Midbrain (tissue), 1 donor: ENCODE measurements at regions not wholly inside any gene's neighbourhood (a gene's known extent, or its start where the extent isn't known, plus 50 kb on each side); places are given as distances from the start of the nearest gene placed in this dataset.

ENCODE experiments used
- DNase-seq: peaks from one replicate; lab custom pipeline; 2025; lab: John Stamatoyannopoulos, UW

DNA sequence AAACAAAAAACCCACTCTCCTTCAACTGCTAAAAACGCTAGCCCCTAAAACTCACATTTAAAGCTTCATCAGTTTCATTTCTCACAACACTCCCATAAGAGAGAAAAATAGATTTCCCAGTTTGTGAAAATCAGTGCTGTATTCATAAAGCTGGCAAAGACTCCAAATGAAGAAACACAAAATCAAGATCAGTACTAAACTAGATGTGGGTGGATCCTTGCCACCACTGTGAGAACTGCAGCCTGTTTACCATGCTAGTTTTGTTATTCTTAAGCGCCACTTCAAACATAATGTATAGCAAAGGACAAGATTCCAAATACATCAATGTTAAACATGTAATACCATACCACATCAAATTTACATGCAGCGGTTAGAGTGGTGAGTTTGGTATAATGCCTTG is 104.5 kb upstream of the CCDC150 start:
- DNase-seq, result no peak

DNA sequence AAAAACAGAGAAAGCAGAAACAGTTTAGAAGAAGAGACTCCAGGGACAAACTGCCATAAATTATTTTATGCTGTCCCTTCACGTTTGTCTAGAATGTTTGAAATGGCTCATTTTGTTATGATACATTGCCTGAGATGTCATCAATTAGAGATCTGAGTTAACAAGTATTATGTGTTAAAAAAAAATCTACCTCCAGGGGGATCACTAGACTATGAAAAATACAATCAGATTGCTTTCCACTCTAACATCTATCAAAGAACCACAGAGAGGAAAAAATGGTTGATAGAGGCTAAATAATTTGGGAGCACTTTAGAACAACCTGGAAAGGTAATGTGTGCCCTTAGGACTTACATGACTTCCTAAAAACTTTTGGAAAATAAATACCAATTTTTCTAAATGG is 103.8 kb upstream of the CCDC150 start:
- DNase-seq, result peak; percentile 28

DNA sequence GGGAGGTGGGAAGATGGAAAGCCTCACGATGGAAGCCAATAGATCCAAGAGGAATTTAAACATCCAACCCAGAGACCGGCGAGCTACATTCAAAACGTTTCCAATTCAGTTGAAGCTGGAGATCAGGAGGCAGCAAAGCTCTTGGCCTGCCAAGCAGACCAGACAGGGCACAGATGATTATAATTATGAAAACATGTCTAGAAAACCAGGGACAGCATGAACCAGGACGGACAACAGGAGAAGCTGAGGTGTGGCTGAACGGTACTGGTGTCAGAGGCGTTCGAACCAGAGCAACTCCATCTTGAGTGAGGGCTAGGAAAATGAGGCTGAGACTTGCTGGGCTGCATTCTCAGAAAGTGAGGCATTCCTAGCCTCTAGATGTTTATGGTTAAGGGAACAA is 102.2 kb upstream of the CCDC150 start:
- no peak for DNase-seq

DNA sequence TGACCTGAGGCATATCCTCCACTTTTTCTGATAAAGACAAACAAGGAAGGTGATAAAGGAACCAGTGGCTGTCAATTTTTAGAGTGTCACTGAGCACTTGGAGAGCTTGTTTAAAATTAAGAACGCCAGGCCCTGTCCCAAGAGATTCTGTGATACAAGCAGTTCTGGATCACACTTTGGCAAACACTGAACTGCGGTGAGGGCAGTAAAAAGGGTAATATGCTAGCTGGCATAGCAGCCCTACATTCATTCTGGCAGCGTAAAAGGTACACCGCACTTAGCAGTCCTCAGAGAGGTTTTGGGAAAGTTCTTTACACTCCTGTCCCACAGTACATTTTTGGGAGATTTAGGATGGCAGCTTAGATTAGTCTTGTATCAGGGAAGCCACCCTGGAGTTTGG is 101.3 kb upstream of the CCDC150 start:
- DNase-seq, result no peak

DNA sequence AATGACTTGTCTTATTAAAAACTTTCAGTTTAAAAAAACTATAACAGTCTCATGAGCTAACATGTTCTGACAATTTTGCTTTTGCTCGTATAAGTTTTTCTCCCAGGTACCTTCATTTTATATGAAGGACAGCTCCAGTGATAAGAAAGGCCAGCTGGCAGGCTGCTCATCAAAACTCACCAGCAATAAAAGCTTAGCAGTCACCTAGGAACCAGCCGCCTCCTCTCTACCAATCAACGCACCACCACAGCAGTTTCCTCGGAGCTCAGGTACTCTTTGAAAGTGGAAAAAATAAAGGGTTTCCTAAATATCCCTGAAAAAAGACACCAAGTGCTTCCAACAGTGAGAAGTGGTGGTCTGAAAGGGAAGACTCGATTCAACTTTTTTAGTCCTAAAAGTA is 100.9 kb upstream of the CCDC150 start:
- DNase-seq, result no peak

DNA sequence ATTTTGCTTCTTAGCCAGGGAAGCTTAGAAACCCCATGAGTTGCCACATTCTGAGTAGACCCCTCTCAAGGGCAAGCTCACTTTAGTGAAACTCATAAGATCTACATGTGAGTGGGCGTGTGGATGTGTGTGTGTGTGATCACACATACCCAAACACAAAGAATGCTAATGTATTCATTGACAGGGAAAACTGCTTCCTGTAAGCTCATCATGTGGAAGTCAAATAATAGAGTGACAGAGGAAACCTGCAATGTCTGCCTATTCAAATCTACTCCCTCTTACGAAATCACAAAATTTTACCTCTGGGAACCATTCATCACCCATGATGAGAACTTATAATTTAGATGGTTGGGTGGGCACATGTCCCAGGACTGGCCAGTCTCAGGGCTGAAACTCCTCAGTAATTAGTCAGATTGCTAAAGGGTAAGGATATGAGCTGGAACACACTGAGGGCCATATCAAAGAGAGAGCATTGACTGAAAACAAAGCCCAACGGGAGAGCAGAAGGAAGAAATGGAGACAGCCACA is 94.5 kb upstream of the CCDC150 start:
- DNase-seq, result no peak

DNA sequence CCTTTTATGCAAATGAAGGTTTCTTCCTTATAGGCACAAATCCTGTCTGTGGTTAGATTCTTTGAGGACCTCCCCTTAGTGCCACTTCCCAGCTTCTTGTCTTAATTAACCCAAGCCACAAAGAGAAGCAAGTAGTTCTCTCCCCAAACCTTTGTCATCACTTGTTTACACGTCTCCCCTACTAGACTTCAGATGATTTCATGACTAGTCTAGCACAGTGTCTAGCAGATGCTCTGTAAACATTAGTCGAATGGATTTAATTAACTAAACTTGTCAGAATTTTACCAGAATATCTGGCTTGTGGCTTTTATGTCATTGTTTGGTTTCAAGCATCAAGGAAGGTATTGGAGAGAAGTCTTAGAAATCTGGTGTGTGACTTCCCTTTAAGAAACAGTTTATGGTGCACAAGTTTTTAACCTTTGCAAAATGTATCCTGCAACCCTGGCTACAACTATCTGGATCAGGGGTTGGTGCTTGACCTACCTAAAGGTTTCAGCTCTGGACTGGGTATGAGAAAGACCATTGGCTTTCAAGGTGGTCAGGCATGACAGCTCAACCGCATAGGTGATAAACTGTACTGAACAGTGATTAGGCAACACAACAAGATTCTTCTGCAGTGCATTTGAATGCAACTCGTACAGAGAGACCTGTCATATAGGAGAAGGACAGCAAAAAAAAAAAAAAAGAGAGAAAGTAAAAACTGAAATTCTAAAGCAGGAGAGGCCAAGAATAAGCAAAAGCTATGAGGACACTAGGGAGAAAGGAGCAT is 93.2 kb upstream of the CCDC150 start:
- no peak for DNase-seq

- no peak for DNase-seq
Measured at GRCh38 chr2:196549052-196549451, 90.5 kb upstream of the CCDC150 start.

DNA sequence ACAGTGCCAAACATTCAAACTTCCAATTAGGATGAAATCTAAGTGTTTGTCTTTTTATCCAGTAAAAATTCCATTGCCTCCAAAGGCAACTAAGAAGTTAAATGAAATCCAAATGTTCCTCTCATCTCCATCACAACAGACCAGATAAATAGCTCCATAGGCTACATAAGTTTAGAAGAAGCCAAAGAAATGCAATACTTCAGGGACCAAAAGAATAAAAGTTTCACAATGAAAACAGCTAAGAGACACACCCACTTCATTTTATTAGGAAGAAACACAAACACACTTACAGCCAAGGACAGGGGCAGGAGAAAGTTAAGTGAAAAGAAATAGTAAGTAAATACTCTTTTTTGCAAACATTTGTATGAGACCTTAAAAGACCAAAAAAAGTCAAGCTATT is 88.5 kb upstream of the CCDC150 start:
- no peak for DNase-seq

- no peak for DNase-seq
Measured at GRCh38 chr2:196555161-196555560, 84.4 kb upstream of the CCDC150 start.

DNA sequence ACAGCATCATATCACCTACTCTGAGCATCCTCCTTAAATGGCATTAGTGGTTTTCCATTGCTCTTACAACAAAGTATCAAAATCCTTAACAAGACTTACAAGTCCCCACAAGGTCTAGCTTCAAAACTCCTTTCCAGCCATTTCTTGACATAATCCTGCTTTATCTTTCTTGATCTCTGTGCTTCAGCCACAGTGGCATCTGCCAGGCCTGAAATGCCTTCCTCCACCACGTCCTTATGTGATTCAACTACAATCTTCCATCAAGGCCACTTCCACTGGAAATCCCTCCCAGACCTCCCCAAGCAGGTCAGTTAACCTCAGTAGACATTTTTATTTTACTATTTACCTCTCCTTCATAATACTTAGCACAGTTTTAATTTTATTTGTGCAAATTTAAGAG is 83.8 kb upstream of the CCDC150 start:
- no peak for DNase-seq

- DNase-seq, result no peak
Measured at GRCh38 chr2:196558497-196558896, 81.0 kb upstream of the CCDC150 start.

- no peak for DNase-seq
Measured at GRCh38 chr2:196563876-196564275, 75.6 kb upstream of the CCDC150 start.

GRCh38 chr2:196565106-196565765 is 74.3 kb upstream of the CCDC150 start:
- DNase-seq, result no peak

DNA sequence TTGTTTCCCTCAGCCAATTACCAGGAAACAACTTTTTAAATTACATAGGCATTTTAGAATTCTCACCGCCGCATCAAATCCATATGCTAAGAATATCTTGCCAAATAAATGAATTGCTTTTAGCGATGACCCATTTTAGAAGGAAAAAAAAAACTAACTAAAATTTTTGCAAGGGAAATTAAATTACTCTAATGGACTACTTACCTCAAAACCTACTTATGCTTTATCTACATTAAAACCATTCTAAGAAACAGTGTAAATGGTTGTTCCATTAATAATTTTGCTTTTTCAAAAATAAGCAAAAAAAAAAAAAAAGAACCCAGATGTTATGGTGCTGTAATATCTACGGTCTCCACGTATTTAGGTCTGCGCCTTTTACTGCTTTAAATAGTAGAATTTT is 73.5 kb upstream of the CCDC150 start:
- no peak for DNase-seq

- DNase-seq, result peak; percentile 11
Measured at GRCh38 chr2:196566961-196567666, 72.4 kb upstream of the CCDC150 start.

DNA sequence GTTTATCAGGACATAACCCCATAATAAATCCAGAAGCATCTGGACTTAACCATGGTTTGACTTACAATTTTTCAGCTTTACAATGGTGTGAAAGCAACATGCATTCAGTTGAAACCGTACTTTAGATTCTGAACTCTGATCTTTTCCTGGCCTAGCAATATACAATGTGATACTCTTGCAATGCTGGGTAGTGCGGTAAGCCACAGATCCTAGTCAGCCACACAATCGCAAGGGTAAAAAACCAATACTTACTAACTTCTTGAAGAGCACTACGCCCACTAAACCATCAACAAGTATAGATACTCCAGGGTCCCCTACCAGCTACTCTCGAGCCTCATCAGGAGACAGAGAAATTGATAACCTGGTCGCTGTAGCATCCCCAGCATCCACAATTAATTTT is 71.0 kb upstream of the CCDC150 start:
- DNase-seq, result no peak

- no peak for DNase-seq
Measured at GRCh38 chr2:196584903-196585302, 54.6 kb upstream of the CCDC150 start.

DNA sequence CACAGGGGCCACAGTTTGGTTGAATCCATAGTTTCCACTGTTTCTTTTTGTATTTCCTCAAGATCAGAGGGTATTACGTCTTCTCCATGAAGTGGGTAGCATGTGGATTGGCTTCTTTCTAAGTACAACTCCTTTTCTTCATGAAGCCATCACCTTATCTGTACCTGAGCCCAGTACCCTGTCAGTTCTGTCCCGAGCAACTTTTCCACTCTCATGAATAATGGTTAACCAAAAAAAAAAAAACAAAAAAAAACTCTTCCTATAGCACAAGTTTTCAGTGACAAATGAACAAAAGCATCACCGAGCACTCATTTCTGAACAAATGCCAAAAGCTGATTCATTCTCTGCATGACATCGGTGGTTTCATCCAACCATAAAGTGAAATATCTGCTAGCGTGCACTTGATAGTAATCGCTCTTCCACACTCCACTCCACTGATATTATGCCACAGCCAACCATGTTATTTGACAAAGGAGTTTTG is 53.0 kb upstream of the CCDC150 start:
- DNase-seq, result peak; percentile 62

DNA sequence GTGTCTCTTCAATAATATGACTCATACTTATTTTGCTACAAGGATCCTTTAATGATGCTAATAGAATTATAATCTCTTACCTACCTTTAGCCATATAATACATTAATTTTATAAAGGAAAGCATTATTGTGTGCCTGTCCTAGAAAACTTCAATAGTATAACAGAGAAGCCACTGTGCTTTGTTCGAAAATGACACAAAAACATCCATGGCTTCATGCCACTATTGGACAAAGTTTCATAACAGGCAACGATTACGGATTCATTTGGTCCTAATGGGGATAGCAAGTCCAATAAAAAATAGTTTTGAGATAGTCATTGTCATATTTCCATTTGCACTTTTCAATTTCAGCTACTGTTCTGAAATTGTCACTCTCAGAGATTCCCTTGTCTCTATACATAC is 52.5 kb upstream of the CCDC150 start:
- peak; percentile 75 for DNase-seq

GRCh38 chr2:196587739-196588138 is 51.8 kb upstream of the CCDC150 start:
- DNase-seq, result no peak

- DNase-seq, result no peak
Measured at GRCh38 chr2:196589419-196589818, 50.1 kb upstream of the CCDC150 start.
